ENCODE measurements at regions not wholly inside any gene's neighbourhood (a gene's known extent, or its start where the extent isn't known, plus 50 kb on each side); places are given as distances from the start of the nearest gene placed in this dataset.
A peak's percentile ranks its signal among the peaks of the same experiment; 100 is the strongest.

DNA sequence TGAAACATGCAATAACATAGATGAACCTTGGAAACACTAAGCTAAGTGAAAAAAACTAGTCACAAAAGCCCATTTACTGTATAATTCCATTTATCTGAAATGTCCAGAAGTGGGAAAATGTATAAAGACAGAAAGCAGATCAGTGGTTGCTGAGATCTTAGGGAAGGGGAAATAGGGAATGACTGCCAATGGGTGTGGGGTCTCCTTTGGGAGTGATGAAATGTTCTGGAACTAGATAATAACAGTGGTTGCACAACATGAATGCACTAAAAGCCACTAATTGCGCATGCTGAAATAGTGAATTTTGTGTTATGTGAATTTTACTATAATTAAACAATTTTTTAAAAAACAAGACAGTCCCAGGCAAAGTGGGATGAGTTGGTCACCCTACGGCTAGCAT lies 472.8 kb downstream of the CCDC171 start:
- DNase-seq (ENCODE audit: low read depth): no peak

DNA sequence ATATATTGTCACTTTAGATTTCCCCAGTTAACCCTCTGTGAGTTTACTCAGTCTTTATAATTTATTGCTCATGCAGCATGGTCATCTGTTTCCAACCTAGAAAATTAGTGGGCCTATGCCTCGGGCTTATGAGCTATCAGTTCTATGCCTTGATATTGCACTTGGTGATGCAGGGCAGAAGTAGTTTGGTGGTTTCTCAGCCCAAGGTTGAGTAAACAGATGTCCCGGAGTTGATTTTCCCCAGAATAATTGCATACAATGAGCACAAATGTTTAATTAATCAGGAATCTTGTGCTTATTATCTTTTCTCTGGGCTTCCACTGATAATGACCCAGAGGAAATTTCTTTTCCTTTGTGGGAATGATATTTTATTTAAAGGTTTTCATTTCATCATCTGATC lies 474.0 kb downstream of the CCDC171 start:
- DNase-seq (ENCODE audit: low read depth): peak; percentile 22

DNA sequence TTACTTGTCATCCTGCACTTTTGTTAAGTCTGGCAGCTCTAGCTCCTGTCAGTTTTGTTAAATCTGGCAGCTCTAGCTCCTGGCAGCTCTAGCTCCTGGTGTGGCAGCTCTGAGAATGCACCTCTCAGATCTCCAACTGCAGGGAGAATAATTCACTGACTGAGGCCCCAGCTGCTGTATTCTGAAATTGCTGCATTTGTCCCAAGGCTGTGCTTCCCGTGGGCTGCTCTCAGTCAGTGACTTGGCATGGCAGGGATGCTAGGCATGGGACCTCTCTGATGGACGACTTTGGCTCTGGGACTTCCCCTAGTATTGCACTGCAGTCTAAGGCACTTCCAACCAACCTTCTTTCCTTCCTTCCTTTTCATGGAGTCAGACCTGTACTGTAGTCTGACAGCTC lies 475.7 kb downstream of the CCDC171 start:
- peak; percentile 55 for DNase-seq (ENCODE audit: low read depth)

- peak; percentile 71 for DNase-seq (ENCODE audit: low read depth)
Observed at GRCh38 chr9:16029046-16029615, 476.3 kb downstream of the CCDC171 start.

- peak; percentile 42 for DNase-seq (ENCODE audit: low read depth)
Observed at GRCh38 chr9:16029796-16030363, 477.0 kb downstream of the CCDC171 start.

DNA sequence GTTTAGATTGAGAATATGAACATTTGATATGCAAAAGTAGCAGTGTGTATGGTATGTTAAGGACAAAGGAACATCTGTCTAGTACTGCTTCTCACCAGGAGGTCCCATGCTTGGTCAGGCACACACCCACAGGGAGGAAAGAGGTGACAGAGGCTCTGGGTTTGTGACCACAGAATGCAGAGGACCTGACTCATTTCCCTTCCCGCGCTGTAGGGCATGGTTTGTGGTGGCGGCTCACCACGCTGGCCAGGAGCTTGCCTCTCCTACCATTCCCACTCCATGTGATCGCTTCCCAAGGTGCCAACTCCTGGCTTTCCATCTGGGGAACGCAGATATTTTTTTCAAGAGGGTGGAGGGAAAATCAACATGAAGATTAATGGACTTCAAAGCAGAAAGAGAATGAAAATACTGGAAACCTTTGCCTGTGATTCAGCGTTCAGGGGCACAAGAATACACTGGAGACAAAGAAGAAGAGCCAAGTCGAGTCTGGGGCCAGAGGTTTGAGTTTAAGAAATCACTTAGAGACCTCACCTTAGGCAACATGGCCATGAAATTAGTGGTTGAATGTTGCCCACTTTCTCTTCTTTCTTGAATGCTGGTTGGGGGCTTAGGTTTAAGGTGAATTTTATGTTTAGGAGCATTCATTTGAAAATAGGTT lies 477.8 kb downstream of the CCDC171 start:
- peak; percentile 99 for DNase-seq (ENCODE audit: low read depth)

- DNase-seq (ENCODE audit: low read depth): peak; percentile 58
Observed at GRCh38 chr9:16031486-16031885, 478.6 kb downstream of the CCDC171 start.

DNA sequence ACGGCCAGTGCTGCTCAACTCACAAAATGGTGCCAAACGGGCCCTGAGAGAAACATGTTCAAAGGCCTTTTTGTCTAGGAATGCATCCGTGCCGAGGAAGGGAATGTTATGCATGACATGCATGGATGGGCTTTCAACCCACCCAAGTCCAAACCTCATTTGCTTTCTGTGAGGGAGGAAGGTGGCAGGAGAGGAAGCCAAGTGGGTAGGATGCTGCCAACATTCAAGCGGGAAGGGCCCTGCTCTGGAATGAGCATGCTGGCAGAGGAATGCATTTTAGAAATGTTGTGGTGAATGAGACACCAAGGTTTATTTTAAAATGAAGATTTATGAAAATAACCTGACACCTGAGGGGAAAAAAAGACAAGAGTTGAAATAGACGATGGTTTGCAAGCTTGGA lies 479.1 kb downstream of the CCDC171 start:
- DNase-seq (ENCODE audit: low read depth): peak; percentile 95

DNA sequence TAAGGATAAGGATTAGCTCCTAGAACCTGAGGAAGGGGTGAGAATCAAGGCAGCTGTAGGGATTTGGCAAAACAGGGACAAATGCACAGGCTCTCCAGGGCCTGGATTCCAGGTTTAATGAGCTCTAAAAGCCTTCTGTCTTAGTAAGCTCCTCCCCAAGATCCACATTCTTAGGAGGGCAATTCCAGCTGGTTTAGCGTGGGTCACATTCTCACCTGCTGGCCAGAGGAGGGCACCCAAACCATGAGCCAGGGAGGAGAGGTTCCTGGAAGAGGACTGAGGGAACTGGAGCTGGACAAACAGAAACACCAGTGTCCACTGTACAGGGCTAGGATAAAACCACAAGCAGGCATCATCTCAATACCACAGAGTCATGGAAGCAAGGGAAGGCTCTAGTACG lies 480.0 kb downstream of the CCDC171 start:
- DNase-seq (ENCODE audit: low read depth): peak; percentile 88

DNA sequence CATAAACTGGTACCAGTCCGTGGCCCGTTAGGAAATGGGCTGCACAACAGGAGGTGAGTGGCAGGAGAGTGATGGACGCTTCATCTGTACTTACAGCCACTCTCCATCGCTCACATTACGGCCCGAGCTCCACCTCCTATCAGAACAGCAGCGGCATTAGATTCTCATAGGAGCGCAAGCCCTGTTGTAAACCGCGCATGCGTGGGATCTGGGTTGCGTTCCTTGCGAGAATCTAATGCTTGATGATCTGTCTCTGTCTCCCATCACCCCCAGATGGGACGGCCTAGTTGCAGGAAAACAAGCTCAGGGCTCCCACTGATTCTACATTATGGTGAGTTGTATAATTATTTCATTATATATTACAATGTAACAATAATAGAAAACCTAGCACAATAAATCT lies 480.4 kb downstream of the CCDC171 start:
- no peak for DNase-seq (ENCODE audit: low read depth)

DNA sequence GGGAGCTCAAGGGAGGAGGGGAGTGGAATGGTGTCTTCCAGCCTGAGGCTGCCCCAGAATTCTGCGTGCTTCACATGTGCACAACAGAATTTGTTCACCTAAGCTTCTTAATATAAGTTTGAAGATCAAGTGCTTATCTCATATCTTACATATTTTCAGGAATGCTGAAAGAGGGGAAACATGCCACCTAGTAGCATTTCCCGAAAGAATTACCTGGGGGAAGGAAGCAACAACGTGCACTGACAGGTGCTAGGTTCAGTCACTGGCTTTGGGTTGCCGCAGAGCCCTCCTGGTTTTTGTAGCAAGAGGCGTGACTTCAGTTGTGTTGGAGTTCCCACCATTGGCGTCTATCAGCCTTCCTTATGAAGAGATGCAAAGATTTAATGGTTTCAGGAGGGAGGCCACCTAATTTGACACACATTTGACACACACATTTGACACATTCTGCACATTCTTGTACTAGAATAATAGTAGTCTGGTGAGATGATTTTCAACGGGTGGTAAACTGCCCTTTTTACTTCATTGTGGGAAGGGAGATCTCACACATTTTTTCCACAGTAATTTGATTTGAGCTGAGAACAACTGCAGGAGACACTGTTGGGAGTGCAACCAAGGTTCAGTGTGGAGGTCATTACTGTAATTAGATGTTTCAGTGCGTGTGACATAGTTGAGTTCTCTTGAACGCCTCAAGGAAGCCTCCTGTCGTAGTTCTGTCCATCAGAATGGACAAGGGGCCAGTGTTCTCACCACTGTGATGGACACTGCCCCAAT lies 481.3 kb downstream of the CCDC171 start:
- DNase-seq (ENCODE audit: low read depth): no peak

GRCh38 chr9:16039218-16039987 lies 486.6 kb downstream of the CCDC171 start:
- DNase-seq (ENCODE audit: low read depth): peak; percentile 31

DNA sequence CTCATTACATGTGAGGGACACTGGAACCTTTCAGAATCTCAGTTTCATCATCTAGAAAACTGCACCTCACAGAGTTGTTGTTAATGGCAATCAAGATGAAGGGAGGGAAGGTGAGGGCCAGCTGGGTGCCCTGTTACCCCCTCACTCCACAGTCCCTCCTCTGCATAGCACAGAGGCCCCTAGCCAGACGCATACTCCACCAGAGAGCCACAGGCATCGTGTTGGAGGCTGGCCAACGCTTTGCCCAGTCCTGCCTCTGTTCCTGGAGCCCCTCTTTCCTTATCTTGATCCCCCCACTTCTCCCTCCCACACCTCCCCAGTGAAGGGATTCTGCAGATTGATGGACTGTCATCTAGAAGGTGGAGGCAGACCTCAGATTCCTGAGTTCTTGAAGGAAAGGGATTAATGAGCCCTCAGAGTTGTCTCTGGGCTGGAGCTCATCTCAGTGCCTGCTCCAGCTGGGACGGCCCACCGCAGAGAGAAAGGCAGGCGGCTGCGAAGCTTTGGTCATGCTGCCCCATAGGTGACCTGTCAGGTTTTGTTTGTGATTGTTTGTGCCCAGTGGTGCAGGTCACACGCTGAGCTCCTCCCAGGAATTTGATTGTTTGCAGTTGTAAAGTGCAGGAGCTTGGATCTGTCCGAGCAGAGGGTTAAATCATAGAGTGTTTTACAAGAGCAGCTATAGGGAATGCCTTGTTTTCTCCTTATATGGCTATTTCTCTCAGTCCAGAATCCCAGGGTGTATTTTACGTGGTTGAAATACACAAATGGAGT lies 487.3 kb downstream of the CCDC171 start:
- peak; percentile 80 for DNase-seq (ENCODE audit: low read depth)

DNA sequence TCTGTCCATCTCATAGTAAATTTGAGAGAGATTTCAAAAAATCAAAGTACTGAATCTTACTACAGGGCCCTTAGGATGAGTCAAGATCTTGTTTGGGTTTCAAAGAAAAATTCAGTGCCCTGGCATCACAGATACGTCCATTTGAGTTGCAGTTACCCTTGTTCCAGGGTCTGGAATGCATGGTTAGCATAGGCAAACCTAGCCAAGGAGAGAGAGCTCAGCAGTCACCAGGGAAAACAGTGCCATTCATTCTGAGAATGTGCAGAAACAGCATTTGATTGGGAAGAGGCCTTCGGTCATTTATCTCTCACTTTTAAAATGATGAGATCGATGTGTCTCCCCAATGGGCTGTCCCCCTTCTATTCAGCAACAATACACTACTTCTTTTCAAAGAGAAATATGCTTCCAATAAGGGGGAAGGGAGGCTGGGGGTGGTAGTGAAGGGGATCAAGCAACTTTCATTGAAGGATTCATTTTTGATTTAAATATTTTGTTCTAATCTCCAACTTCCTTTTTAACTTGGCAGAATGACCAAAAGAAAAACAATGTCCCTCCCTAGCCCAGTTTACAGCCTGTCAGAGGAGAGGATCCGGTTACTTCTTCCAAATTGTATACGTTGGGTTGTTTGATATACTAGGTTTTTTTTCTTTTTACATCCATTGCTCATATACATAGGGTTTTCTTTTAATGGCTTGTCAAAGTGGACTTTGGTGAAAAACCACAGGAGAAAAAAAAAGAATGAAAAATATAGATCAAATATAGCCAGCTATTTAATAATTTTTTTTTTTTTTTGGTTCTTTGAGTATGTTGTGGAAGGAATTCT lies 491.1 kb downstream of the CCDC171 start:
- peak; percentile 25 for DNase-seq (ENCODE audit: low read depth)

GRCh38 chr9:16044579-16044881 lies 491.7 kb downstream of the CCDC171 start:
- DNase-seq (ENCODE audit: low read depth): no peak

DNA sequence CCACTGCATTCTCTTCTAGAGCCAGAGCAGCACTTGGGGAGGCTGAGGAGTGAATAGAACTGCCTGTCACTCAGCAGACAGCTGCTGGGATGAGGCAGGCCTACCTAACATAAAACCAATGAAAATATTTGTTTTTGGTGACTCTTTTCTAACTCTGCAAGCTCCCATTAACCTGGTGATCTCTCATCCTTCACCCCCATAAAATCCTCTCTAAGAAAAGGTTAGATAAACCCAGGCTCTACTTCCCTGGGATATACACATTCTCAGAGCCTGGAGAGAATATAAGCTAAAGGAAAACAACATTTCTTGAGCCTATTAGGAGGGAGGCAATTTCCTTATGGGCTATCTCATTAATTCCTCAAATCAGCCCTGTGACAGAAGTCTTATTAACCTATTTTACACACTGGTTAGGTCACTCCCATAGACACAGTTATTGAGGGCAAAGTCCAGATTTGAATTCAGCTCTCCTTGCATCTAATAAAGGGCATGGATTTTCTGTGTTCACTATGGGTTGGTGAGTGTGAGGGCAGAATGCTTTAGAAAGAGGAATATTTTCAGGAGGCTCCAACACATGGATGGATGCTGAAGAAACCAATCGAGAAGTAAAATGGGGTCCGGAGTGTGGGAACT lies 492.9 kb downstream of the CCDC171 start:
- DNase-seq (ENCODE audit: low read depth): no peak

- no peak for DNase-seq (ENCODE audit: low read depth)
Observed at GRCh38 chr9:16046713-16047112, 493.9 kb downstream of the CCDC171 start.

DNA sequence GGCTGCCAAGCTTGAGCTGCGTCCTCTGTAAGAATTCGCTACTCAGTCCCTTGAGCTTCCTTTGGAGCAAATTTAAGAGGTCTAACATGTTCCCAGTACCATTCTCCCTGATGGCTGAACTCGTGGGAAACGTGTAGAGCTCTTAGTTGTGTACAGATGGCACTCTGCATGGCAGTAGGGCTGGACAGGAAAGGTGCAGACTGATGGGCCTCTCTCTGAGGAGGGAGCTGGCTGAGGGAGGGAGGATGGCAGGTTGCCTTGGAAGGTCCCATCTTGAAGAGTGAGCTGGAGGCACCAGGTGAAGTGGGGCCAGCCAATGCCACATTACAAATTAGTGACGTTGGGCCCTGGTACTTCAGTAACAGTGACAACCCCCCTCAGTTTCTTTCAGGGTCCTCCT lies 495.3 kb downstream of the CCDC171 start:
- DNase-seq (ENCODE audit: low read depth): no peak

- no peak for DNase-seq (ENCODE audit: low read depth)
Observed at GRCh38 chr9:16052146-16052545, 499.3 kb downstream of the CCDC171 start.
